H9 (cell line): ENCODE measurements at regions not wholly inside any gene's neighbourhood (a gene's known extent, or its start where the extent isn't known, plus 50 kb on each side); places are given as distances from the start of the nearest gene placed in this dataset.

Experiments
- DNase-seq: peaks from one replicate; pipeline ENCODE4 v3.0.0-alpha.2; 2017
- H2AFZ ChIP-seq: one replicate; pipeline ENCODE4 v1.6.1; 2013; ENCODE audit warnings: mild to moderate bottlenecking, low read length, control low read depth, moderate library complexity
- H2AK5ac ChIP-seq: 2 replicates; pipeline ENCODE4 v1.6.1; 2013; ENCODE audit warnings: low read length, control low read depth, mixed read lengths; ENCODE audit not compliant: insufficient read length
- H2BK120ac ChIP-seq: one replicate; pipeline ENCODE4 v1.6.1; 2013; ENCODE audit warnings: low read depth, mild to moderate bottlenecking, low read length, control low read depth, inconsistent platforms; ENCODE audit not compliant: poor library complexity, severe bottlenecking
- H2BK12ac ChIP-seq: 2 replicates; pipeline ENCODE4 v1.6.1; 2013; ENCODE audit warnings: low read length, control low read depth, mixed read lengths, low read depth; ENCODE audit not compliant: insufficient read length
- H2BK15ac ChIP-seq: 2 replicates; pipeline ENCODE4 v1.6.1; 2013; ENCODE audit warnings: low read depth, low read length, control low read depth
- H2BK20ac ChIP-seq: one replicate; pipeline ENCODE4 v1.6.1; 2013; ENCODE audit warnings: low read depth, mild to moderate bottlenecking, low read length, control low read depth, inconsistent platforms; ENCODE audit not compliant: poor library complexity, severe bottlenecking
- H2BK5ac ChIP-seq: 2 replicates; pipeline ENCODE4 v1.6.1; 2013; ENCODE audit warnings: low read length, control low read depth, mixed read lengths; ENCODE audit not compliant: insufficient read length
- H3K14ac ChIP-seq: 2 replicates; pipeline ENCODE4 v1.6.1; 2013; ENCODE audit warnings: low read length, control low read depth; ENCODE audit not compliant: insufficient read depth
- H3K18ac ChIP-seq: 2 replicates; pipeline ENCODE4 v1.6.1; 2013; ENCODE audit warnings: low read depth, mild to moderate bottlenecking, mixed read lengths, low read length, control low read depth; ENCODE audit not compliant: insufficient read length
- H3K23ac ChIP-seq: 2 replicates; pipeline ENCODE4 v1.6.1; 2013; ENCODE audit warnings: low read length, control low read depth, mixed read lengths, low read depth; ENCODE audit not compliant: insufficient read length
- H3K23me2 ChIP-seq: 2 replicates; pipeline ENCODE4 v1.6.1; 2013; ENCODE audit warnings: low read depth, mild to moderate bottlenecking, mixed read lengths, low read length, control low read depth; ENCODE audit not compliant: insufficient read length, poor library complexity, severe bottlenecking
- H3K27ac ChIP-seq: 2 replicates; pipeline ENCODE4 v1.5.1; 2013; ENCODE audit warnings: low read length, control low read depth, mixed read lengths, low read depth; ENCODE audit not compliant: insufficient read length
- H3K27me3 ChIP-seq: 2 replicates; pipeline ENCODE4 v1.6.1; 2013; ENCODE audit warnings: low read length, control low read depth, inconsistent platforms; ENCODE audit not compliant: insufficient read depth
- H3K4ac ChIP-seq: 2 replicates; pipeline ENCODE4 v1.6.1; 2013; ENCODE audit warnings: low read depth, mild to moderate bottlenecking, control low read depth, inconsistent platforms, low read length, moderate library complexity
- H3K4me1 ChIP-seq: 2 replicates; pipeline ENCODE4 v1.6.1; 2013; ENCODE audit warnings: low read length, control low read depth, inconsistent platforms; ENCODE audit not compliant: insufficient read depth
- H3K4me2 ChIP-seq: 2 replicates; pipeline ENCODE4 v1.6.1; 2013; ENCODE audit warnings: low read length, control low read depth, mixed read lengths; ENCODE audit not compliant: insufficient read length, insufficient read depth
- H3K56ac ChIP-seq: 2 replicates; pipeline ENCODE4 v1.6.1; 2013; ENCODE audit warnings: low read depth, mild to moderate bottlenecking, mixed read lengths, low read length, control low read depth; ENCODE audit not compliant: insufficient read length
- H3K79me1 ChIP-seq: 2 replicates; pipeline ENCODE4 v1.6.1; 2013; ENCODE audit warnings: low read depth, mild to moderate bottlenecking, moderate library complexity, low read length, control low read depth, inconsistent platforms; ENCODE audit not compliant: insufficient read depth, poor library complexity, severe bottlenecking
- H3K79me2 ChIP-seq: 2 replicates; pipeline ENCODE4 v1.6.1; 2013; ENCODE audit warnings: low read length, control low read depth, inconsistent platforms; ENCODE audit not compliant: insufficient read depth
- H3K9ac ChIP-seq: 2 replicates; pipeline ENCODE4 v1.6.1; 2013; ENCODE audit warnings: low read length, control low read depth, mixed read lengths; ENCODE audit not compliant: insufficient read length; ENCODE audit errors: extremely low read depth
- H3K9me3 ChIP-seq: one replicate; pipeline ENCODE4 v1.6.1; 2013; ENCODE audit warnings: low read depth, low read length, inconsistent platforms; ENCODE audit not compliant: control insufficient read depth
- H3T11ph ChIP-seq: one replicate; pipeline ENCODE4 v1.6.1; 2013; ENCODE audit warnings: mild to moderate bottlenecking, low read length, control low read depth, inconsistent platforms
- H4K20me1 ChIP-seq: one replicate; pipeline ENCODE4 v1.6.1; 2013; ENCODE audit not compliant: control insufficient read depth, insufficient read length, insufficient read depth
- H4K5ac ChIP-seq: 2 replicates; pipeline ENCODE4 v1.6.1; 2013; ENCODE audit warnings: low read depth, mild to moderate bottlenecking, mixed read lengths, low read length, control low read depth; ENCODE audit not compliant: insufficient read length
- H4K8ac ChIP-seq: replicated peaks from 2 replicates; pipeline ENCODE4 v1.6.1; 2013; ENCODE audit warnings: low read length, control low read depth, mixed read lengths, low read depth; ENCODE audit not compliant: insufficient read length
- H4K91ac ChIP-seq: 2 replicates; pipeline ENCODE4 v1.6.1; 2013; ENCODE audit warnings: low read depth, mild to moderate bottlenecking, moderate library complexity, mixed read lengths, low read length, control low read depth; ENCODE audit not compliant: insufficient read length
- H3K27ac Mint-ChIP-seq, 3 experiments: 2 replicates in 2 of 3; 3 replicates in 1 of 3; pipeline ENCODE4 v1.8.0; 2020 to 2021; ENCODE audit warnings: mixed read lengths in 3 of 3, mild to moderate bottlenecking in 1 of 3, moderate library complexity in 1 of 3
- H3K27me3 Mint-ChIP-seq: 2 replicates; pipeline ENCODE4 v1.8.0; 2021; ENCODE audit warnings: low read depth, mild to moderate bottlenecking, moderate library complexity, mixed read lengths
- H3K36me3 Mint-ChIP-seq, 3 experiments: 2 replicates in 2 of 3; 3 replicates in 1 of 3; pipeline ENCODE4 v1.8.0; 2020 to 2021; ENCODE audit warnings: low read depth in 3 of 3, mixed read lengths in 3 of 3; ENCODE audit not compliant: insufficient read depth in 1 of 3
- H3K4me1 Mint-ChIP-seq, 2 experiments: 2 replicates each; pipeline ENCODE4 v1.8.0; 2020; ENCODE audit warnings: mixed read lengths in 2 of 2
- H3K4me3 Mint-ChIP-seq, 2 experiments: 2 replicates in 1 of 2; 3 replicates in 1 of 2; pipeline ENCODE4 v1.8.0; 2020 to 2021; ENCODE audit warnings: mild to moderate bottlenecking in 2 of 2, mixed read lengths in 2 of 2, moderate library complexity in 1 of 2
- H3K9me3 Mint-ChIP-seq, 2 experiments: 2 replicates in 1 of 2; 3 replicates in 1 of 2; pipeline ENCODE4 v1.8.0; 2020; ENCODE audit warnings: mild to moderate bottlenecking in 2 of 2, mixed read lengths in 2 of 2, moderate library complexity in 1 of 2
- CTCF ChIP-seq: fragments of 200-600 bp; sonication (generic); conservative IDR thresholded peaks from 3 replicates; pipeline ENCODE4 v1.8.0; 2021; ENCODE audit warnings: antibody characterized with exemption, mild to moderate bottlenecking
- WGBS: extraction: QIAGEN DNeasy Blood & Tissue Kit; methylation state at CpG from one replicate; pipeline ENCODE4 v1.1.7; 2013; ENCODE audit warnings: missing lambda C conversion rate, low lambda C conversion rate, mixed read lengths; ENCODE audit not compliant: insufficient read length; ENCODE audit errors: extremely low coverage; 5-methylcytosine and 5-hydroxymethylcytosine counted together

- Histone ChIP-seq H3K14ac (no peak overlapping the region), H2BK15ac (no peak overlapping the region), H2AK5ac (no peak overlapping the region), H3K4me2 (no peak overlapping the region), H3T11ph (no peak overlapping the region), H3K27me3 (no peaks in the 10 kb centered on the region), H4K8ac (no peak overlapping the region), H3K23ac (no peak overlapping the region), H2AFZ (no peak overlapping the region), H2BK120ac (no peak overlapping the region), H2BK12ac (no peak overlapping the region), H3K79me2 (no peaks in the 10 kb centered on the region), H3K9ac (no peak overlapping the region), H3K56ac (no peak overlapping the region), H4K5ac (no peak overlapping the region), H3K79me1 (no peaks in the 10 kb centered on the region), H4K91ac (no peak overlapping the region), H3K18ac (no peak overlapping the region), H3K23me2 (no peaks in the 10 kb centered on the region), H2BK5ac (no peak overlapping the region), H3K9me3 (no peaks in the 10 kb centered on the region), H3K4ac (no peak overlapping the region), H2BK20ac (no peak overlapping the region), H3K27ac (no peak overlapping the region), H3K4me1 (peaks cover 3% of the 10 kb centered on the region; the same call in 1 of the 2 replicates), H4K20me1 (no peaks in the 10 kb centered on the region)
- no peak for DNase-seq
- Mint-ChIP-seq H3K4me1 (peaks cover 23 to 26% of the 10 kb centered on the region in 2 experiments), H3K36me3 (no peaks in the 10 kb centered on the region), H3K27ac (0 out of 7 replicates have a peak overlapping the region, but pooled peaks of 2 of the 3 experiments have one; percentile 6 to 35), H3K27me3 (no peaks in the 10 kb centered on the region), H3K9me3 (no peaks in the 10 kb centered on the region), H3K4me3 (no peak overlapping the region)
- WGBS = no CpG with 5 or more reads among the region's 3 CpGs
- TF ChIP-seq CTCF = no peak
Measured at GRCh38 chr12:92226961-92227360, 81.3 kb upstream of the BTG1 start.
